Renal pelvis (tissue), 1 donor: ENCODE measurements at regions not wholly inside any gene's neighbourhood (a gene's known extent, or its start where the extent isn't known, plus 50 kb on each side); places are given as distances from the start of the nearest gene placed in this dataset.
"Not testable (repeated sequence)": the region's sequence is repeated elsewhere in the genome, so short reads cannot be mapped to it uniquely, and the experiment has no call there.

Source experiments
- DNase-seq: peaks from one replicate; pipeline ENCODE4 v3.0.0-alpha.2; 2013

- no peak for DNase-seq
Observed at GRCh38 chr5:60517094-60517694, 182.8 kb downstream of the DEPDC1B start.

GRCh38 chr5:60516688-60517087 lies 183.3 kb downstream of the DEPDC1B start:
- DNase-seq = no peak

GRCh38 chr5:60514152-60514551 lies 185.8 kb downstream of the DEPDC1B start:
- no peak for DNase-seq

GRCh38 chr5:60512117-60512516 lies 187.8 kb downstream of the DEPDC1B start:
- DNase-seq = no peak

- no peak for DNase-seq
Observed at GRCh38 chr5:60510663-60511062, 189.3 kb downstream of the DEPDC1B start.

- DNase-seq = no peak
Observed at GRCh38 chr5:60510049-60510448, 189.9 kb downstream of the DEPDC1B start.

- DNase-seq = no peak
Observed at GRCh38 chr5:60509519-60509918, 190.4 kb downstream of the DEPDC1B start.

- no peak for DNase-seq
Observed at GRCh38 chr5:60507687-60508086, 192.3 kb downstream of the DEPDC1B start.

GRCh38 chr5:60505373-60506171 lies 194.4 kb downstream of the DEPDC1B start:
- no peak for DNase-seq

GRCh38 chr5:60504342-60504741 lies 195.6 kb downstream of the DEPDC1B start:
- DNase-seq = no peak

- DNase-seq = no peak
Observed at GRCh38 chr5:60503771-60504170, 196.2 kb downstream of the DEPDC1B start.

GRCh38 chr5:60497706-60498500 lies 202.1 kb downstream of the DEPDC1B start:
- no peak for DNase-seq

- DNase-seq = no peak
Observed at GRCh38 chr5:60495644-60496520, 204.1 kb downstream of the DEPDC1B start.

GRCh38 chr5:60494635-60495034 lies 205.3 kb downstream of the DEPDC1B start:
- DNase-seq = no peak

GRCh38 chr5:60494144-60494543 lies 205.8 kb downstream of the DEPDC1B start:
- no peak for DNase-seq

- no peak for DNase-seq
Observed at GRCh38 chr5:60493372-60493771, 206.6 kb downstream of the DEPDC1B start.

- no peak for DNase-seq
Observed at GRCh38 chr5:60492958-60493357, 207.0 kb downstream of the DEPDC1B start.

GRCh38 chr5:60492358-60492757 lies 207.6 kb downstream of the DEPDC1B start:
- DNase-seq = not testable (repeated sequence)

GRCh38 chr5:60490597-60491166 lies 209.3 kb downstream of the DEPDC1B start:
- DNase-seq = no peak

GRCh38 chr5:60489856-60490255 lies 210.1 kb downstream of the DEPDC1B start:
- DNase-seq = no peak

- no peak for DNase-seq
Observed at GRCh38 chr5:60489377-60489776, 210.6 kb downstream of the DEPDC1B start.
